ENCODE measurements at regions not wholly inside any gene's neighbourhood (a gene's known extent, or its start where the extent isn't known, plus 50 kb on each side); places are given as distances from the start of the nearest gene placed in this dataset.

DNA sequence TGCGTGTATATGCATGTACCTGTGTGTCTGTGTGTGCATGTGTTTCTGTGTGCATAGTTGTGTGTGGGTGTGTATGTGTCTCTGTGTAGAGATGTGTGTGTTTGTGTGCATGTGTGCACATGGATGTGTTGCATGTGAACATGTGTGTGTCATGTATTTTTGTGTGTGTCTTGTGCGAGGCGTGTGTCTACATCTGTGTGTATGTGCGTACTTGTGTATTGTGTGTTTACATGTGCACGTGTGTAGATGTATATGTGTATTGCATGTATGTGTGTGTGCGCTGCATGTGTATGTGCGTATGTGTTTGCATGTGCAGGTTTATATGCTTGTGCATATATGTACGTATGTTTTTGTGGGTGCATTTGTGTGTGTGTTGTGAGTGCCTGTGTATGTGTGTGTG, 735.2 kb downstream of the GALR1 start:
- TF ChIP-seq, protein P1, sequence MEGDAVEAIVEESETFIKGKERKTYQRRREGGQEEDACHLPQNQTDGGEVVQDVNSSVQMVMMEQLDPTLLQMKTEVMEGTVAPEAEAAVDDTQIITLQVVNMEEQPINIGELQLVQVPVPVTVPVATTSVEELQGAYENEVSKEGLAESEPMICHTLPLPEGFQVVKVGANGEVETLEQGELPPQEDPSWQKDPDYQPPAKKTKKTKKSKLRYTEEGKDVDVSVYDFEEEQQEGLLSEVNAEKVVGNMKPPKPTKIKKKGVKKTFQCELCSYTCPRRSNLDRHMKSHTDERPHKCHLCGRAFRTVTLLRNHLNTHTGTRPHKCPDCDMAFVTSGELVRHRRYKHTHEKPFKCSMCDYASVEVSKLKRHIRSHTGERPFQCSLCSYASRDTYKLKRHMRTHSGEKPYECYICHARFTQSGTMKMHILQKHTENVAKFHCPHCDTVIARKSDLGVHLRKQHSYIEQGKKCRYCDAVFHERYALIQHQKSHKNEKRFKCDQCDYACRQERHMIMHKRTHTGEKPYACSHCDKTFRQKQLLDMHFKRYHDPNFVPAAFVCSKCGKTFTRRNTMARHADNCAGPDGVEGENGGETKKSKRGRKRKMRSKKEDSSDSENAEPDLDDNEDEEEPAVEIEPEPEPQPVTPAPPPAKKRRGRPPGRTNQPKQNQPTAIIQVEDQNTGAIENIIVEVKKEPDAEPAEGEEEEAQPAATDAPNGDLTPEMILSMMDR (optimal IDR thresholded peaks at IDR 0.05 in 1 of 3, IDR thresholded peaks at IDR 0.05 in 1 of 3, conservative IDR thresholded peaks at IDR 0.05 in 1 of 3; ENCODE audit: extremely low read depth in 1 of 3, insufficient read depth in 2 of 3, low read length in 3 of 3) = no peak
- TF ChIP-seq EZH2 (IDR thresholded peaks at IDR 0.05; ENCODE audit: low read length) = no peak

All from keratinocyte (primary cell).